Stimulated activated CD8-positive, alpha-beta memory T cell treated with anti-CD3 and anti-CD28 coated beads, Interleukin-4, amount 100 ng/mL, for 1 hour (primary cell): ENCODE measurements at regions not wholly inside any gene's neighbourhood (a gene's known extent, or its start where the extent isn't known, plus 50 kb on each side); places are given as distances from the start of the nearest gene placed in this dataset.

Source experiments
- DNase-seq, 2 donors: peaks; one replicate each; pipeline ENCODE4 v3.0.0-alpha.2; 2020; ENCODE audit warnings: low read depth in 2 of 2, low spot score in 1 of 2

- DNase-seq, result no peak
Measured at GRCh38 chr2:204468746-204469429, 76.4 kb upstream of the PARD3B start.

- no peak for DNase-seq
Measured at GRCh38 chr2:204470178-204470620, 75.1 kb upstream of the PARD3B start.

- DNase-seq, result no peak
Measured at GRCh38 chr2:204470621-204471196, 74.6 kb upstream of the PARD3B start.

- no peak for DNase-seq
Measured at GRCh38 chr2:204472375-204472774, 72.9 kb upstream of the PARD3B start.

DNA sequence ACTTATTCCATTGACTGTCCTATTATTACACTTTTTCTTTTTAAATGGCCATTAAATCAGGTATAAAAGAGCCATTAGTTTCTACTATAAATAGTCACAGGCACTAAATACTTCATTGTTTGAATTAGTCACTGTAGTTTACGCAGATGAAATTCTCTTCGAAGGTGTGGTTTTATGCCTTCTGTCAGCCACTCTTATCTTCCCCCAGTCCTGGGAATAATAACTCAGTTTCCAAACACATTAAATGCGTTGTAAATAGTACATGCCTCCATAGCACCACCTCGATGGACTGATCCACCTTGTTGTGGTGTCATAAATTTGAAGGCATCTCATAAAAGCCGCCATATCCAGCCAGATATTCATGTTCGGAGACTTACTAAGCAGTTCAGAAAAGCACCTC is 72.1 kb upstream of the PARD3B start:
- DNase-seq, result no peak

- no peak for DNase-seq
Measured at GRCh38 chr2:204475399-204475798, 69.9 kb upstream of the PARD3B start.

- DNase-seq, result no peak
Measured at GRCh38 chr2:204477358-204477950, 67.8 kb upstream of the PARD3B start.

GRCh38 chr2:204479557-204479956 is 65.7 kb upstream of the PARD3B start:
- no peak for DNase-seq

GRCh38 chr2:204480676-204481075 is 64.6 kb upstream of the PARD3B start:
- no peak for DNase-seq

DNA sequence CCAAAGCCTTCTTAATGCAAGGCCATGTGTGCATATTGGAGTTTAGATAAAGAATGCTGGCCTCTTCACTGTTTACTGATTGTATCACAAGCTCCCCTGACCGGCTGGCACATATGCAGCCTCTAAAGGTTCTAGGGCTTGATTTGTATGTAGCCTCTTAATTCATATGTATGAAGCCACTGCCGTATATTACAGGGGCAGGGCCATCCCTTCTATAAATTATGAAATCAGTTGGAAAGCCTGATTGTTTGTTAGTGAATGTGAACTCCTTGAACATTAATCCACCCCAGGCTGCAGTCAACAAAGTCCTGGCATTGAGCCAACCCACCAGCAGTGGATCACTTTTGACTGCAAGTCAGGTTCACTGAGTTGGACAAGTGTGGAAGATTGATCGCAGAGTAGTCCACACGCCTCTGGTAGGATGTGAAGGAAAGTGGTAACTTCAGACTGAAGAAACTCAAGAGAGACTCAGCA is 61.6 kb upstream of the PARD3B start:
- DNase-seq, result no peak

DNA sequence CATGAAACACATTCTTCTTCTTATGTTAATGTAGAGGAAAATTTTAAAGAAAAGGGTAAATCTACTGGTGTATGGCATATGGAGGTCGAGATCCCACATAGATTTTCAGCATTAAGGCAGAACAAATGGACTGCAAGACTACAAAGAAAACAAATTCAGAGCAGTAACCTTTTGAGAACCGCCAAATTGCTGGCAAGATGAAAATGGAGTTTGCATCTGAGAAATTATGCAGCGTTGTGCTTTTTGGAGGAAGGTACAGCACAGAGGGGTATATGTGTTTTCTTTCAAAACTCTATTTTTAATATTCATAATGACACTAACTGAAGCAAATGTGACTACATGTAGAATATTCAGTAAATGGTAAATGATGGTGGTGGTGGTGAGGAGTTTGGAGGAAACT is 59.0 kb upstream of the PARD3B start:
- DNase-seq, result no peak

DNA sequence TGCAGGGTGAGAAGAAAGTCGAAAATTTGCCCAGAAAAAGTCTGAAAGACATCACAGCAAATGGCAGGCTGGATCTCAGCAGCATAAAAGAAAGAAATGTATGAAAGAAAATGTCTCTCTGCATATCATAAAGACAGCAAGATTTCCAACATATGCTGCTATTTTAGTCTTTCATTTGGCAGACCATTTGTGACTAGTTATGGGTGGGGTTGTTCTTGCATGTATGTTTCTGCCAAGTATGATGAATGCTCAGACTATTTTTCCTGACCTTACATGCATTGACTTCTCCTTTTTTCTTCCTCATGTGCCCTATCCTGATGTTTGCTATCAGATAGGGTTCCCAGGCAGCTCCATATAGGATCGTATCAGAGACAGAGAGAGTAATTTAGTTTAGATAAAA is 58.5 kb upstream of the PARD3B start:
- no peak for DNase-seq

DNA sequence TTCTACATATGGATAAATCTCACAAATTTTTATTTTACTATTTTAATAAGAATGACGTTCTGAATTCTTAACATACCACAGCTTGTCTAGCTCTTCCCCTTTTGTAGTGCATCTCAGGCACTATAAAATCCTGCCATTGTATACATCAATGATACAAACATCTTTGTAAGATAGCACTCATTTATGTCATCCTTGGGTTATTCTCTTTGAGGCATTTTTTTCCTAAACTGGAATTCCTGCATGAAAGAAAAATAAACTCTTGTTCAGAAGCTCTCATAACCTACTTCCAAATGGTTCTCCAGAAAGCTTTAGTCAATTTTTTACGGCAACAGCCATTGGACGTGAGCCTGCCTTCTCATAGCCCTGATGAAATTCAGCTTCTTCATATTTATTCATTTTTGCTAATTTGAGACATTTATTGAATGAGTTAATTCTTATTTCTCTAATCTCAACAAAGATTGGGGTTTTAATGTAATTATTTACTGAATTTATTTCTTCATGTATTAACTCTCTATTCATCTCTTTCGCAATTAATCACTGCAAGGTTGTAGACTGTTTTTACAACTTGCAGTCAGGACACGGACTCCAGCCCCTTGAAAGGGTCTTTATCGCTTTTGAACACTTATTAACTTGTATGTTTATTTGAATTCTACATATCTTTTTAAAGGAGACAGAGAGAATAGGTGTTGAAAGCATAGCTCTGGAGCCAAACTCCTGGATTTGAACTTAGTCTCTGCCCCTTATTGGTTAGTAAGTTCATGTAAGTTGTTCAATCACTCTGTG is 57.6 kb upstream of the PARD3B start:
- DNase-seq, result no peak

DNA sequence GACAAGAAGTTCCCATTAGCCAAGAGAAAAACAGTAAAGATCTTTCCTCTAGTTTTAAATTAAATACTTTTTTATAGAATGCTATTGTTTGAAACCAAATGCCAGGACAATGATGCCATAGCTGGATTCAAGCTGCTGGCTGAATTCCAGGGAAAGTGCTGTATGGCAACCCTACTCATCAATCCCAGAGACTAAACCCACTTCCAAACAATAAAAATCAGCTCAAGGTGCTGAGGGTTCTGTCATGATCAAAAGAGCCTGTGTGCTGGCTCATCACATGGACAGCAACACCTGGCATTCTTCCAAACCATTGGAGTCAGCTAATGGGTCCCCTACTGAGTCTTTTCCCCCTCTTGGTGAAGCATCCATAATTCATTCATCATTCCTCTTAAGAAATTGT is 53.7 kb upstream of the PARD3B start:
- DNase-seq, result no peak

GRCh38 chr2:204492417-204492816 is 52.9 kb upstream of the PARD3B start:
- DNase-seq, result no peak

DNA sequence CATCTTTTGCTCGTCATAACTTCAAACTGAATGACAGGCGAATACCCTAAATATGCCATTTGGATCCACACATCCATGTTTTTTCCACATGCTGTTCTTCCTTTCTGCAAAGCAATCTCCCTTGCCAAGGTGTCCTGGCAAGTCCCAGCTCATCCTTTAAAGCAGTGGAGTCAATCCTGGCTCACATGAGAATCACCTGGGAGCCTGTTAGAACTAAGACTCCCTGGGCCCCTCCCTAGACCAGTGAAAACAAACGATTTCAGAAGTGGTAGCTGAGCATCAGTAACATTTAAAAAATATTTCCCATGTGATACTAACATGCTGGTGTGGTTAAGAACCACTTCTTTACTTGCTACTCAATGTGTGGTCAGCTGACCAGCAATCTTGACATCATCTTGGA is 50.6 kb upstream of the PARD3B start:
- DNase-seq, result no peak

DNA sequence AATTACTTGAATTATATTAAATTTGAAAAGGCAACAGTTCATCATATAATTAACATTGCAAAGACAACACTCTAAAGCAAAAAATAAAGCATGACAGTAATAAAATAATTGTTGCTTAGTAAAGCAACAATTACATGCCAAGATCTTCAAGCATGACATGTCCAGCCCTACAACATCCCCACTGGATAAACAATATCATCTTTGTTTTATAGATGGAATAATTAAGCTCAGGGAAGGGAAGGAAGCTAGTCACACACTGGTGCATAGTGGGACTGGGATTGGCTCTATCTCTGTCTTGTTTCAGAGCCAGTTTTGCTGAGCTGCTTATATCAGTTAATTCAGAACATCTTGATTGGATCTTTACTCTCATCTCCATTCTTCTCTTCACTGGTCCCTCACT is 49.9 kb upstream of the PARD3B start:
- no peak for DNase-seq
